Uterus (tissue), 3 donors: ENCODE measurements at regions not wholly inside any gene's neighbourhood (a gene's known extent, or its start where the extent isn't known, plus 50 kb on each side); places are given as distances from the start of the nearest gene placed in this dataset.

Source experiments
- DNase-seq, 2 donors: peaks; one replicate each; pipeline ENCODE4 v3.0.0-alpha.2; 2019 to 2020
- H3K27ac ChIP-seq, 2 donors: fragments of 200-600 bp; sonication (generic); 1 replicate in 1 of 2; 2 replicates in 1 of 2; pipeline ENCODE4 v1.5.1; 2016 to 2018
- H3K27me3 ChIP-seq, 2 donors: fragments of 200-600 bp; sonication (generic); one replicate each; pipeline ENCODE4 v1.5.1; 2018 to 2019; ENCODE audit warnings: control low read depth in 1 of 2
- H3K36me3 ChIP-seq, 2 donors: fragments of 200-600 bp; sonication (generic); one replicate each; pipeline ENCODE4 v1.5.1; 2019; ENCODE audit warnings: control low read depth in 1 of 2
- H3K4me1 ChIP-seq, 2 donors: fragments of 200-600 bp; sonication (generic); one replicate each; pipeline ENCODE4 v1.5.1; 2018 to 2019; ENCODE audit warnings: control low read depth in 1 of 2
- H3K4me3 ChIP-seq, 2 donors: fragments of 200-600 bp; sonication (generic); 1 replicate in 1 of 2; 2 replicates in 1 of 2; pipeline ENCODE4 v1.5.1; 2018 to 2019; ENCODE audit warnings: mild to moderate bottlenecking in 1 of 2
- H3K9me3 ChIP-seq, 2 donors: fragments of 200-600 bp; sonication (generic); one replicate each; pipeline ENCODE4 v1.5.1; 2019; ENCODE audit warnings: control low read depth in 1 of 2
- CTCF ChIP-seq, 4 experiments: fragments of 200-600 bp in 2 of 4; fragments of 450-650 bp in 2 of 4; sonication (generic) in 2 of 4; IDR thresholded peaks; one replicate each; pipeline ENCODE4 v1.5.1; 2016 to 2019; ENCODE audit warnings: antibody characterized with exemption in 4 of 4, mild to moderate bottlenecking in 2 of 4, moderate library complexity in 1 of 4
- POLR2A ChIP-seq, 2 donors: fragments of 450-650 bp; IDR thresholded peaks; one replicate each; pipeline ENCODE4 v1.6.1; 2016; ENCODE audit warnings: antibody characterized with exemption in 2 of 2, mild to moderate bottlenecking in 1 of 2, moderate library complexity in 1 of 2
- intact Hi-C: fragments of 100-400 bp; cut with DNase I; formaldehyde crosslinking; loops from one replicate; pipeline ENCODE4 v1.15.1; 2023; ENCODE audit warnings: low total_unique reads
- donor health status: DM: yes; HTN: yes; CAD: no.

- Histone ChIP-seq H3K4me1 (no peaks in the 10 kb centered on the region), H3K9me3 (no peaks in the 10 kb centered on the region), H3K4me3 (no peak overlapping the region), H3K27me3 (no peaks in the 10 kb centered on the region), H3K36me3 (no peaks in the 10 kb centered on the region), H3K27ac (no peak overlapping the region)
- TF ChIP-seq POLR2A (IDR thresholded peaks at IDR 0.05) = no peak
- no peak for TF ChIP-seq CTCF (IDR thresholded peaks at IDR 0.05)
- DNase-seq = no peak
- intact Hi-C loops = no loop called here
Measured at GRCh38 chrX:128458888-128459287, 406.7 kb upstream of the ACTRT1 start.

- Histone ChIP-seq H3K27me3 (no peaks in the 10 kb centered on the region), H3K27ac (no peak overlapping the region), H3K4me3 (no peak overlapping the region), H3K9me3 (no peaks in the 10 kb centered on the region), H3K36me3 (no peaks in the 10 kb centered on the region), H3K4me1 (no peaks in the 10 kb centered on the region)
- intact Hi-C loops = no loop called here
- DNase-seq = no peak
- TF ChIP-seq POLR2A (IDR thresholded peaks at IDR 0.05) (no peak), CTCF (IDR thresholded peaks at IDR 0.05) (no peak)
Measured at GRCh38 chrX:128457674-128458073, 405.5 kb upstream of the ACTRT1 start.

DNA sequence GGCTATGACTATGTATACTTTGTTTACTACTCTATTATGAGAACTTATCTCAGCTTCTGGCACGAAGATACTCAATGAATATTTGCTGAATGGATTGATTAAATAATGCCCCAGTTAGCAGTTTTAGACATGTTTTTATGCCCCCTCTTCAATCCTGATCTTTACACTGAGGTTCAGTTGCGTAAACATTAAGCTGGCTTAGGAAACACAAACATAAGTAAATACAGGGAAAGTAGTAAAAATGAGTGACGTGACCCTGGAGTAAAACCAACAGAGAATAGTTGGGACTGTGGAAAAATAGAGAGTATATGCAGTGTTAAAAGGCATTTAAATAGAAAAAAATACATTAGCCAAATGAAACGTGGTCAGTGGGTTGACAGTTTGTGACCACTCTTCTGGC lies 387.0 kb upstream of the ACTRT1 start:
- no peak overlapping the region for H3K27ac ChIP-seq
- no peaks in the 10 kb centered on the region for H3K4me1 ChIP-seq
- H3K27me3 ChIP-seq = no peaks in the 10 kb centered on the region
- H3K4me3 ChIP-seq = no peak overlapping the region
- intact Hi-C loops = no loop called here
- no peaks in the 10 kb centered on the region for H3K9me3 ChIP-seq
- TF ChIP-seq CTCF (IDR thresholded peaks at IDR 0.05) = no peak
- TF ChIP-seq POLR2A (IDR thresholded peaks at IDR 0.05) = no peak
- no peaks in the 10 kb centered on the region for H3K36me3 ChIP-seq
- DNase-seq = no peak

- Histone ChIP-seq H3K9me3 (no peaks in the 10 kb centered on the region), H3K27ac (no peak overlapping the region), H3K4me1 (no peaks in the 10 kb centered on the region), H3K36me3 (no peaks in the 10 kb centered on the region), H3K27me3 (no peaks in the 10 kb centered on the region), H3K4me3 (no peak overlapping the region)
- TF ChIP-seq POLR2A (IDR thresholded peaks at IDR 0.05) (no peak), CTCF (IDR thresholded peaks at IDR 0.05) (no peak)
- no peak for DNase-seq
- intact Hi-C loops = no loop called here
Measured at GRCh38 chrX:128438082-128438481, 385.9 kb upstream of the ACTRT1 start.

GRCh38 chrX:128436397-128437103 lies 384.3 kb upstream of the ACTRT1 start:
- DNase-seq = no peak
- TF ChIP-seq CTCF (IDR thresholded peaks at IDR 0.05) = no peak
- no peak for TF ChIP-seq POLR2A (IDR thresholded peaks at IDR 0.05)

More at GRCh38 chrX:128436397-128437103, 384.3 kb upstream of the ACTRT1 start:
- Histone ChIP-seq H3K4me3 (no peak overlapping the region), H3K27ac (no peak overlapping the region), H3K36me3 (no peaks in the 10 kb centered on the region), H3K27me3 (no peaks in the 10 kb centered on the region), H3K9me3 (no peaks in the 10 kb centered on the region), H3K4me1 (no peaks in the 10 kb centered on the region)
- intact Hi-C loops = no loop called here
